EL (cell line): ENCODE measurements at regions not wholly inside any gene's neighbourhood (a gene's known extent, or its start where the extent isn't known, plus 50 kb on each side); places are given as distances from the start of the nearest gene placed in this dataset.
"Not testable (repeated sequence)": the region's sequence is repeated elsewhere in the genome, so short reads cannot be mapped to it uniquely, and the experiment has no call there.

Experiments
- DNase-seq: peaks from one replicate; pipeline ENCODE4 v3.0.0-alpha.2; 2016

- DNase-seq: no peak
Measured at GRCh38 chr1:60847855-60848582, 234.3 kb upstream of the NFIA start.

DNA sequence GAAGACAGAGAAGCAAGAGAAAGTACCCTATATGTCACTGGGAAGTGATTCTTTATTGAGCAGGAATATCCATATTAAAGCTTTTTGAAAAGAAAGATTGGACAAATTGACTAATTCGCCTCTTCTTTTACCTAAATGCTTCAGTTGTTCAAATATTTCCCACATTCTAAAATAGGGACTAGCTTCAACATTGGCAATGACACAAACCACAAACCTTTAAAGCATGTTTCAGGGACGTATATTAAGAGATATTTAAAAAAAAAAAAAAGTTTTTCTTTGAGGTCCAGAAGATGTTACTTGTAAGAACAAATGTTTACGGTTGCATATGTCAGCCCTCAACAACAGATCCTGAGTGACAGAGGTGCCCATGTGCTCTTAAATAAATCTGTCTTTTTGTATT lies 235.0 kb upstream of the NFIA start:
- no peak for DNase-seq

- DNase-seq: not testable (repeated sequence)
Measured at GRCh38 chr1:60845659-60846058, 236.7 kb upstream of the NFIA start.

- no peak for DNase-seq
Measured at GRCh38 chr1:60842304-60842703, 240.1 kb upstream of the NFIA start.

DNA sequence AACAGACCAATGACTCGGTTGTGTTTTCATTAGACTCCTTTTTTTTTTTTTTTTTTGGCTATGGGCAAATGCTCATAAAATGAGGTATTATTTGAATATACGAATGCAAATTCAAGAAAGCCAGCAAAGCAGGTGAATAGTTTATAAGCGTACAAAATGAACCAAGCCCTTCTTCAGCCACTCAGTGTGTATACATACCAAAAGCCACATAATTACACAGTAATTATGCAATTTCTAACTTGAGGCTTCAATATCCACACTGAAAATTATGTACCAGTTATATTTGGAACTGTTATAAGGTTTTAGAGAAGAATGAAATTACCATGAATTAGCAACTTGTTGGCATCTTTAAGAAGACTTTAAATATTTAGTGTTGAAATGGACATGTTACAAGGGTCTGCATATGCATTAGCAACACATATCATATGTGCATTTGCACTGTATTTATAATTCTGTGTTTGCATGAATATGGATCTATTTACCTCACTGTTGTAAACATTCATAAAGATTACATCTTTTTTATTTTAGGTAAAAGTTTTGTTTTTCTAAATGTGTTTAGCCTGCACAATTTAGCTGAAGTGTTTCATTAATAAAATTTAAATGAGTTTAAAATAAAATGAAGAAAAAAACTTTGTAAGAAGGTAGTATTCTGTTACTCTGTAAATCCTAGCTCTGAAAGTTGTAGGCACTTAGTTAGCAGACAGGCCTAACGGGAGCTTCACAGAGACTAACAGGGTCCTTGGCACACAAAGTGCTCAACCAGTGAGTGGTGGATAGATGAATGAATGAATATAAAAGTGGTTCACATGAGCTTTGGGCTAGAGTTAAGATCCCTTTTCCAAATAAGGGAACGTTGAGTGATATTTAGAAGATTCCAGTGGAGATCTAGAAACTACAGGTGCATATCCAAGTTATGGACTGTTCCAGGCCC lies 241.0 kb upstream of the NFIA start:
- DNase-seq: no peak

DNA sequence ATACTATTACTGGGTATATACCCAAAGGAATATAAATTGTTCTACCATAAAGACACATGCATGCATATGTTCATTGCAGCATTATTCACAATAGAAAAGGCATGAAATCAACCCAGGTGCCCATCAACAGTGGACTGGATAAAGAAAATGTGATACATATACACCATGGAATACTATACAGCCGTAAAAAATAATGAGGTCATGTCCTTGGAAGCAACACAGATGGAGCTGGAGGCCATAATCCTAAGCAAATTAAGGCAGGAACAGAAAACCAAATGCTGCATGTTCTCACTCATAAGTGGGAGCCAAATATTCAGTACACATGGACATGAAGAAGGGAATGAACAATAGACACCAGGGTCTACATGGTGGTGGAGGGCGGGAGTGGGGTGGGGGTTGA lies 241.9 kb upstream of the NFIA start:
- DNase-seq: not testable (repeated sequence)

- no peak for DNase-seq
Measured at GRCh38 chr1:60835649-60836048, 246.7 kb upstream of the NFIA start.

GRCh38 chr1:60833173-60833572 lies 249.2 kb upstream of the NFIA start:
- no peak for DNase-seq

GRCh38 chr1:60832367-60832766 lies 250.0 kb upstream of the NFIA start:
- no peak for DNase-seq

DNA sequence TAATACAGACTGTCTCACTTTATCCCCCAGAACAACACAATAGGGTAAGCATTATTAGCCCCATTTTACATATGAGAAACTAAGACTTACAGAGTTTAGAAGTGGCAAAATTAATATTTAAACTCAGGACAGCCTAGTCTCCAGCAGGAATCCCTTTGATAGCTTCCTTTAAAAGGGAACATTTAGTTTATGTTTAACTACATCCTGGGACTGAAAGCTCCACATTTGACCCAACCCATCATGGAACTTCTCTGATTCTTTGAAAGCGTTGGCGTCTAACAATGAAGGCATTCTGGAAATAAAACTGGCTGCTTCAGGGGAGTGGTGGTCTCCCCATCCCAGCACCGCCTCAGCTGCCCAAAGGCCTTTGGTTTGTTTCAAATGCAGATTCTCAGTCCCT lies 250.6 kb upstream of the NFIA start:
- no peak for DNase-seq

- DNase-seq: no peak
Measured at GRCh38 chr1:60828944-60829343, 253.4 kb upstream of the NFIA start.

GRCh38 chr1:60826320-60827094 lies 255.9 kb upstream of the NFIA start:
- DNase-seq: no peak

DNA sequence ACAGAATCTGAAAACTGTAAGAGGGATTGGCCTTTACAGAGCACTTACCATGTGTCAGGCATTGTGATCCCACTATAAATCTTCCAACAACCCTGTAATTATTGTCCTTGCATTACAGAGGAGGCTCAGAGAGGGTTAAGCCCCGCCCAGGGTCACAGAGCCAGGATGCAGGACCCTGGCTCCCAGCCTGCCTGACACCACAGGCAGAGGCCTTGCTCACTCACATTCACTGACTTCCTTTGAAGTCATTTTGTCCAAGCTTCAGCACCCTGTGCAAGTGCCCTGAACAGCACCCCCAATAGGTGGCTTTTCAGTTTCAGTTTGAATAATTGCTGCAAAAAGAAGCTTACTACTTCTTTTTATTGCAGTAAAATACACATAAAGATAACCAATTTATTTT lies 256.8 kb upstream of the NFIA start:
- DNase-seq: no peak

DNA sequence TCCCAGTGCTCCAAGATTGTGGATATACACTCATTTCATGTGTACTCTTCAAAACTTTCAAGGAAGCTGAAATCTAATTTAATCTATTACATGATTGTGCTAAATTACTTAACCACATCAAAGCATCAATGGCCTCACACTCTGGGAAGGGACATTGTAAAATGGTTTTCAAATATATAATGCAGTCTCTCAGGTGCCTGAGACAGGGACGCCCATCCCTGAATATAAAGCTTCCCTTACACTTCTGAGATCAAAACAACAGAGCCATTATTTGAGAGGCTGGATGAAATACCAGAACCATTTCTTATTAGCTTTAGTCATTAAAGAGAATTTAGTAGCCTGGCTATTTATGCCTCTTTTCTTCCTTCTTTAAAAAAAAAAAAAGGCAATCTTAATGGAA lies 259.2 kb upstream of the NFIA start:
- DNase-seq: no peak

DNA sequence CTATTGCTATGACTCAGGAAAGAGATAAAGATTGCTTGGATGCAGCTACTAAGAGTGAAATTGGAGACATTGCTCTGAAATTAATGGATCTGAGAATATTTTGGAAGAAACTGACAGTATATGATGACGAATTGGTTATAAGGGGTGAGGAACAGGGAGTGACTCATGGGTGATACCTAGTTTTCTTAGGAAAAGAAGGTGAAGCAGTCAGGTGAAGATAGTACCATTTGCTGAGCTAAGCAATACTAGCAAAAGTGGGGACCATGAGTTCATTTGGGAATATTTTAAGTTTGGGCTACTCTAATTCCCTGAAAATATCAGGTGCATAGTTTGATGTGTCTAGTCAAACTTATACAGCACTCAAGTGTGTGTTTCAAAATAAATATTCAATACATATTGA lies 260.1 kb upstream of the NFIA start:
- DNase-seq: no peak

GRCh38 chr1:60821156-60821555 lies 261.2 kb upstream of the NFIA start:
- DNase-seq: no peak

DNA sequence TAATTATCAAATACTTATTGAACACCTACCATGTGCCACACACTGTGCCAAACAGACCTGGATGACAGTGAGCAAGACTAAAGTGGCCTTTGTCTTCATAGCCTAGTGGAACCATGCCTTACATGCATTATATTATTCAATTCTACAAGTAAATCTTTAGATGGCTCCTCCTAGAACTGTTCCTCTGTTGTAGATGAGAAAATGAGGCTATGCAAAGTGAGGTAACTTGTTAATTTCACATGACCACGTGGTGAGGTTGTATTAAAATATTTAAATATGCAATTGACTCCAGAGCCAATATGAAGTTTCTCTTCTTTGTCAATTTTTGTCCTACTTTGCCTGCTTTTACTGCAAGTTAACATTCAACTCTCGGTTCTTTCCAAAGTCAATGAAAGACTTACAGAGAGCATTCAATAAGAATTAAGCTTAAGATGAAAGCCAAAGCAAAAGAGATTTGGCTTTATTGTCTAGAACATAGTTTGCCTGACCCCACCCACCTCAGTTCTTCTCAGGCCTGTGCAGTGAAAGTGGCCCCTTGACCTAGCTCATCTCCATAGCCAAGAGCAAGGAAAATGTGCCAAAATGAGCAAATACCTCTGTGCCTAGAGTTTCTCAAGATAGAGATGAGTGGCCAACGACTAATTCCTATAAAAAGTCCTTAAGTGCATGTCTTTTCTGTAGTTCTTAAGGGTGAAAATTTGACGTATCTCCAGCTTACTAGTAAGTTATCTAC lies 263.2 kb upstream of the NFIA start:
- DNase-seq: no peak

DNA sequence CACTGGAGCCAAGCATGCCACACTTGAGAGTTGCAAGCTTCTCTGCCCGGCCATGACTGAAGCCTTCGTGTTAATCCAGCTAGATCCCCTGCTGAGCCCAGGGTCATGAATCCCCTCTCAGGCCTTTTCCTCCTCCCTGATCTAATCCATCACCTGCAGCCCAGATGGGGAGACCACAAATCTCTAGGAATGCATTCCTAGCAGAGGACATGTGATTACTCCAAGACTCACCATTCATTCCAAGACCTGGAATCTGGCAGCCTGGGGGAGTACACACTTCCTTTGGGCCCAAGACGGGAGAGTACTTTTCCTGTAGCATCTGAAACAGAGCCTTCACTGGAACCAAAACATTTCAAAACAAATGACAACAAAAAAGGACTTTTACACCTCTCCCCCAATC lies 269.3 kb upstream of the NFIA start:
- peak; percentile 49 for DNase-seq

DNA sequence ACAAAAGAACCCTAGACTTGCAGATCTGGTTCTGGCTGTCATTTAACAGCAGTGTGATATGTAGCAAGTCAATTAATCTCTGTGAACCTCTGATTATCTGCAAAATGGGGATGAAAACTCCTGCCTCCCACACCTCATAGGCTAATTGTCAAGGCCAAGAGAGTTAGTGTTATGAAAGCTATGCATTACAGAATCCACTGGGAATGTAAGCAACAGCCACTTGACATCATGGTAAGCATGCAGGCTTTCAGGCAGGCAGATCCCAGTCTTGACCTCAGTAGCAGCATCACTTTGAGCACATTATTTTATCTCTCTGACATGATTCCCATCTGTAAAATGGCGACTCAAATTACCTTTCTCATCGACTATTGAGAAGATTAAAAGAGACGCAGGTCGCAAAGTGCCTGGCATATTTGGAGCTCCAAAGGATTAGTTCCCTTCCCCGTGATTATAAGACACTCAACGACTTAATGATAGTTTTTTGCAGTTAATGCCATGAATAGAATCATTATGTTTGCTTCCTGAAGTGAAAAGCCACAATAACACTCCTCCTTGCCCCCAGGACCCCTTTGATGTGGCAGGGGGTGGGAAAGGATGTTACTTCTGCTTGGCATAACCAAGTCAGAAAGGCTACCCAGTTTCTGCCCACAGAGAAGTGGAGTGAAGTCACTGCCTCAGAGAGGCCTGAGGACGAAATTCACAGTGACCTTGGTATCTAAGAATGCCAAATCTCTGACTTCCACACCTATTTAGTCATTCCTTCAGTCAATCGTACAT lies 273.0 kb upstream of the NFIA start:
- peak; percentile 11 for DNase-seq

DNA sequence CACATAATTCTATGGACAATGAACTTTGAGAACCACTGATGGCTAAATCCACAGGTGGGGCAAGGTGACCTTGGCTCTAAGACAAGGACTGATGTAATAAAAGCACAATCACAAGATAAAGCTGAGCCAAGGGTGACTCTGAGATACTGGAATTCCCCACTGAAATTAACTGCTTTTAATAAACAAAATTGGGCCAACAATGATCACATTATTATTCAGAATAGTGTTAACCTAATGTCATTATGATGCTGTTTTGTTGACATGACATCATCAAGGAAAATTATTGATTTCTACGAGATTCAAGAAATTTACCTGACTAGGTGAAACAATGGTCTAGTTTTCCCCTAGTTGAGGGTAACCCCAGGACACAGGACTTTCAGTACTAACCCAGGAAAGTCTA lies 273.7 kb upstream of the NFIA start:
- DNase-seq: no peak

DNA sequence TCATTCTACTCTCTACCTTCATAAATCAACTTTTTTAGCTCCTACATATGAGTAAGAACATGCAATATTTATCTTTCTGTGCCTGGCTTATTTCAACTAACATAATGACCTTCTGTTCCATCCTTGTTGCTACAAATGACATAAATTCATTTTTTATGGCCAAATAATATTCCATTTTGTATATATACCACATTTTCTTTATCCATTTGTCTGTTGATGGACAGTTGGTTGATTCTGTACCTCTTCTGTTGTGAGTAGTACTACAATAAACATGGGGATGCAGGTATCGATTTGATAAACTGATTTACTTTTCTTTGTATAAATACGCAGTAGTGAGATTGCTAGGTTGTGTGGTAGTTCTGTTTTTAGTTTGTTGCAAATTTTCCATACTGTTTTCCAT lies 279.5 kb upstream of the NFIA start:
- no peak for DNase-seq

GRCh38 chr1:60797351-60797750 lies 285.0 kb upstream of the NFIA start:
- no peak for DNase-seq
